Lower lobe of right lung (tissue), 2 donors: ENCODE measurements at regions not wholly inside any gene's neighbourhood (a gene's known extent, or its start where the extent isn't known, plus 50 kb on each side); places are given as distances from the start of the nearest gene placed in this dataset.

Source experiments
- ATAC-seq, 2 donors: fragments of 200-7000 bp; cut with Tn5 transposase; one replicate each; pipeline ENCODE4 v1.9.1; 2020 to 2022; ENCODE audit warnings: mild to moderate bottlenecking in 2 of 2, moderate library complexity in 2 of 2
- DNase-seq: peaks from one replicate; pipeline ENCODE4 v3.0.0-alpha.2; 2020
- H3K27ac ChIP-seq: fragments of 200-600 bp; one replicate; pipeline ENCODE4 v1.8.0; 2022
- H3K27me3 ChIP-seq: fragments of 200-600 bp; one replicate; pipeline ENCODE4 v1.8.0; 2022; ENCODE audit warnings: low read depth
- H3K36me3 ChIP-seq: fragments of 200-600 bp; one replicate; pipeline ENCODE4 v1.8.0; 2022; ENCODE audit warnings: mild to moderate bottlenecking
- H3K4me1 ChIP-seq: fragments of 200-600 bp; one replicate; pipeline ENCODE4 v1.8.0; 2022
- H3K4me3 ChIP-seq: fragments of 200-600 bp; one replicate; pipeline ENCODE4 v1.8.0; 2022; ENCODE audit warnings: mild to moderate bottlenecking
- H3K9me3 ChIP-seq: fragments of 200-600 bp; one replicate; pipeline ENCODE4 v1.8.0; 2022
- CTCF ChIP-seq: fragments of 200-600 bp; IDR thresholded peaks from one replicate; pipeline ENCODE4 v1.8.0; 2022; ENCODE audit warnings: antibody characterized with exemption, mild to moderate bottlenecking
- intact Hi-C: fragments of 100-400 bp; cut with DNase I; formaldehyde crosslinking; loops from one replicate; pipeline ENCODE4 v1.11.0; 2022
- donor health status: DM: no; HTN: yes; CAD: no; lungs with severe emphysema.

- H3K4me1 ChIP-seq: no peaks in the 10 kb centered on the region
- H3K4me3 ChIP-seq: no peak overlapping the region
- H3K27ac ChIP-seq: no peak overlapping the region
- H3K27me3 ChIP-seq: no peaks in the 10 kb centered on the region
- DNase-seq (no peak), ATAC-seq (no peak)
- no peaks in the 10 kb centered on the region for H3K36me3 ChIP-seq
- no peak for TF ChIP-seq CTCF
- intact Hi-C loops: no loop called here
- H3K9me3 ChIP-seq: no peaks in the 10 kb centered on the region
These were observed 630.2 kb upstream of the CADM1 start for GRCh38 chr11:116134450-116134849.

- H3K27ac ChIP-seq: no peak overlapping the region
- H3K9me3 ChIP-seq: no peaks in the 10 kb centered on the region
- H3K4me3 ChIP-seq: no peak overlapping the region
- no peaks in the 10 kb centered on the region for H3K27me3 ChIP-seq
- no peak for ATAC-seq
- H3K4me1 ChIP-seq: no peaks in the 10 kb centered on the region
- no peak for TF ChIP-seq CTCF
- intact Hi-C loops: no loop called here
- no peaks in the 10 kb centered on the region for H3K36me3 ChIP-seq
- no peak for DNase-seq
These were observed 628.2 kb upstream of the CADM1 start for GRCh38 chr11:116132273-116132978.

- DNase-seq: no peak
- Histone ChIP-seq H3K36me3 (no peaks in the 10 kb centered on the region), H3K27me3 (no peaks in the 10 kb centered on the region), H3K4me3 (no peak overlapping the region), H3K4me1 (no peaks in the 10 kb centered on the region), H3K27ac (no peak overlapping the region), H3K9me3 (no peaks in the 10 kb centered on the region)
- intact Hi-C loops: no loop called here
- no peak for TF ChIP-seq CTCF
- ATAC-seq: no peak
These were observed 625.9 kb upstream of the CADM1 start for GRCh38 chr11:116130122-116130521.

DNA sequence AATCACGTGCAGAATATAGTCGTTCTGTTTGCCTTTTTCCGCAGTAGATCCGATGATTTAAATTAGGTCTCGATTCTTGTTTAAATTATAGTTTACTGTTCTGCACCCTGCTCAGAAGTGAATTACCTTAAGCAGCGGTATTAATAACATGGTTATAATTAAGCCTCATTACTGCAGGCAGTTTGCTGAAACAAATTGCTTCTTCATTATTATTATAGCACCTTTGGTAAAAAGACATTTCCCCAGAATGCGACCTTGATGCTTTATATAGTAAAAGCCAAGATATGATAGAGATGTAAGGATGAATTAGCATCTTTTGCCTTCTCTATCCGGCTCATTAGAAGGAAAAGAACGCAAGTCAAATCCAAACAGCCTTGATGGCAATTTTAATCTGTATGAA lies 625.2 kb upstream of the CADM1 start:
- intact Hi-C loops: no loop called here
- Histone ChIP-seq H3K27ac (no peak overlapping the region), H3K36me3 (no peaks in the 10 kb centered on the region), H3K27me3 (no peaks in the 10 kb centered on the region), H3K9me3 (no peaks in the 10 kb centered on the region), H3K4me1 (no peaks in the 10 kb centered on the region), H3K4me3 (no peak overlapping the region)
- TF ChIP-seq CTCF: no peak
- no peak for DNase-seq
- no peak for ATAC-seq

- TF ChIP-seq CTCF: no peak
- DNase-seq (no peak), ATAC-seq (no peak)
- intact Hi-C loops: no loop called here
- Histone ChIP-seq H3K36me3 (no peaks in the 10 kb centered on the region), H3K9me3 (no peaks in the 10 kb centered on the region), H3K27ac (no peak overlapping the region), H3K4me3 (no peak overlapping the region), H3K27me3 (no peaks in the 10 kb centered on the region), H3K4me1 (no peaks in the 10 kb centered on the region)
These were observed 622.3 kb upstream of the CADM1 start for GRCh38 chr11:116126562-116126961.
